ENCODE measurements at regions not wholly inside any gene's neighbourhood (a gene's known extent, or its start where the extent isn't known, plus 50 kb on each side); places are given as distances from the start of the nearest gene placed in this dataset.

- Histone ChIP-seq H3K9me1 (replicated peaks; ENCODE audit: control insufficient read depth, extremely low read depth, insufficient read depth, low read length) (no peaks in the 10 kb centered on the region), H3K4me2 (ENCODE audit: insufficient read depth, low read length) (no peak overlapping the region), H3K9me3 (replicated peaks; ENCODE audit: control insufficient read depth, insufficient read depth, low read length) (no peaks in the 10 kb centered on the region), H3K27ac (ENCODE audit: insufficient read depth, low read depth, low read length) (no peak overlapping the region), H3K4me3 (replicated peaks in 1 of 3; ENCODE audit: insufficient read depth in 1 of 3, low read depth in 1 of 3, low read length in 3 of 3) (no peak overlapping the region), H3K27me3 (ENCODE audit: control insufficient read depth in 2 of 2, insufficient read depth in 2 of 2, low read length in 2 of 2) (no peaks in the 10 kb centered on the region), H2AFZ (ENCODE audit: low read depth, low read length) (no peak overlapping the region), H3K36me3 (ENCODE audit: control insufficient read depth in 2 of 2, extremely low read depth in 1 of 2, insufficient read depth in 2 of 2, low read length in 2 of 2) (no peaks in the 10 kb centered on the region), H3K4me1 (ENCODE audit: control insufficient read depth, extremely low read depth, insufficient read depth, low read length) (no peaks in the 10 kb centered on the region), H3K79me2 (ENCODE audit: control insufficient read depth, insufficient read depth, low read length) (no peaks in the 10 kb centered on the region), H3K9ac (replicated peaks; ENCODE audit: extremely low read depth, insufficient read depth, low read length) (no peak overlapping the region), H4K20me1 (replicated peaks; ENCODE audit: control insufficient read depth, extremely low read depth, insufficient read depth, low read length) (no peaks in the 10 kb centered on the region)
- ChIA-PET CTCF (no interaction called here), POLR2A (no interaction called here)
- FAIRE-seq = no peak
- no TSS peak for BruUV-seq (replicated peaks)
- TF ChIP-seq CTCF (IDR thresholded peaks at IDR 0.05; ENCODE audit: extremely low read depth in 1 of 2, insufficient read depth in 1 of 2, low read depth in 1 of 2, low read length in 2 of 2) (no peak), POLR2AphosphoS5 (IDR thresholded peaks at IDR 0.05; ENCODE audit: insufficient read depth, low read depth, low read length) (no peak), JUN (IDR thresholded peaks at IDR 0.05; ENCODE audit: borderline replicate concordance, insufficient read depth, insufficient read length, low read depth) (no peak), MAX (IDR thresholded peaks at IDR 0.05; ENCODE audit: insufficient read depth, insufficient read length) (no peak), MYC (IDR thresholded peaks at IDR 0.05; ENCODE audit: low read depth, low read length) (no peak), EZH2 (IDR thresholded peaks at IDR 0.05; ENCODE audit: borderline replicate concordance, low read depth, low read length, severe bottlenecking) (no peak), FOS (IDR thresholded peaks at IDR 0.05; ENCODE audit: borderline replicate concordance, insufficient read depth, low read length) (no peak), POLR2A (IDR thresholded peaks at IDR 0.05; ENCODE audit: low read depth, low read length) (no peak), GATA2 (IDR thresholded peaks at IDR 0.05; ENCODE audit: insufficient read depth, insufficient read length, low read depth, low read length) (no peak)
- DNase-seq (ENCODE audit: low read depth, low spot score) = no peak
- dilution Hi-C loops (cut with MboI; ENCODE audit: extremely low pct_ligation_motif_present, low sequenced_read_pairs) (no loop called here), intact Hi-C loops (cut with micrococcal nuclease) (no loop called here)
Observed at GRCh38 chr17:53631486-53631885, 191.2 kb upstream of the KIF2B start.
